Upper lobe of left lung (tissue), 4 donors: ENCODE measurements at regions not wholly inside any gene's neighbourhood (a gene's known extent, or its start where the extent isn't known, plus 50 kb on each side); places are given as distances from the start of the nearest gene placed in this dataset.

ENCODE experiments used
- POLR2A ChIP-seq, 4 donors: fragments of 450-650 bp; IDR thresholded peaks; one replicate each; pipeline ENCODE4 v1.5.1; 2016 to 2017; ENCODE audit warnings: antibody characterized with exemption in 4 of 4, mild to moderate bottlenecking in 2 of 4
- TF ChIP-seq, protein P1 (sequence below), 6 experiments: fragments of 450-650 bp in 4 of 6; fragments of 200-600 bp in 2 of 6; sonication (generic) in 2 of 6; IDR thresholded peaks; one replicate each; pipeline ENCODE4 v1.5.1; 2016 to 2019; ENCODE audit warnings: antibody characterized with exemption in 6 of 6

DNA sequence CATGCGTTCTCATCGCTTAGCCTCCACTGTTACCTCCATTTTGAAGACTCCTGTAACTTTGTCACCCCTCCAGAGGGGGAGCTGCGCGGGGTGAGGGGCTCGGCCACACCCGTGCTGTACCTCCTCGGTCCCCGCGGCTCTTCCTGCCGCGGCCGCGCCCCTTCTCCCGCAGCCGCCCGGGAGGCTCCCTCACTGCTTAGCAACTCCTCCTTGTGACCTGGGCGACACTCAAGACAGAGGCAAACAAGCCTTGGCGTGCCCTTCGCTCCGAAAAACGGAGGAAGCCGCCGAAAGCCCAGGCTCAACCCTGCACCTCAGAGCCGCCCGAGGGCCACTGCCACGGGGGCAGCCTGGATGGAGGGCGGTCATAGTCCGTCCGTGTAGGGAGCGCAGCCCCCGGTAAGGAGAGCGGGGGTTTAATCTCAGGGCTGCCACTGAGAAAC is 494.3 kb downstream of the FOXO1 start:
- TF ChIP-seq, protein P1, sequence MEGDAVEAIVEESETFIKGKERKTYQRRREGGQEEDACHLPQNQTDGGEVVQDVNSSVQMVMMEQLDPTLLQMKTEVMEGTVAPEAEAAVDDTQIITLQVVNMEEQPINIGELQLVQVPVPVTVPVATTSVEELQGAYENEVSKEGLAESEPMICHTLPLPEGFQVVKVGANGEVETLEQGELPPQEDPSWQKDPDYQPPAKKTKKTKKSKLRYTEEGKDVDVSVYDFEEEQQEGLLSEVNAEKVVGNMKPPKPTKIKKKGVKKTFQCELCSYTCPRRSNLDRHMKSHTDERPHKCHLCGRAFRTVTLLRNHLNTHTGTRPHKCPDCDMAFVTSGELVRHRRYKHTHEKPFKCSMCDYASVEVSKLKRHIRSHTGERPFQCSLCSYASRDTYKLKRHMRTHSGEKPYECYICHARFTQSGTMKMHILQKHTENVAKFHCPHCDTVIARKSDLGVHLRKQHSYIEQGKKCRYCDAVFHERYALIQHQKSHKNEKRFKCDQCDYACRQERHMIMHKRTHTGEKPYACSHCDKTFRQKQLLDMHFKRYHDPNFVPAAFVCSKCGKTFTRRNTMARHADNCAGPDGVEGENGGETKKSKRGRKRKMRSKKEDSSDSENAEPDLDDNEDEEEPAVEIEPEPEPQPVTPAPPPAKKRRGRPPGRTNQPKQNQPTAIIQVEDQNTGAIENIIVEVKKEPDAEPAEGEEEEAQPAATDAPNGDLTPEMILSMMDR (IDR thresholded peaks at IDR 0.05), result no peak
- no peak for TF ChIP-seq POLR2A (IDR thresholded peaks at IDR 0.05)
